PC-3 (cell line): ENCODE measurements at regions not wholly inside any gene's neighbourhood (a gene's known extent, or its start where the extent isn't known, plus 50 kb on each side); places are given as distances from the start of the nearest gene placed in this dataset.

ENCODE experiments used
- ATAC-seq: fragments of 200-7000 bp; cut with Tn5 transposase; 2 replicates; pipeline ENCODE4 v1.9.1; 2020; ENCODE audit warnings: mild to moderate bottlenecking, moderate library complexity
- BruUV-seq: library from RNA; stranded (reverse); fragments of 400-500 nt; replicated peaks from 2 replicates; lab custom pipeline; 2021; lab: Mats Ljungman, UMichigan
- CTCF ChIA-PET: fragments of 300-600 bp; sonication (Branson Sonifier 250); formaldehyde crosslinking; loops from one replicate; lab custom pipeline; 2022; ENCODE audit warnings: antibody characterized with exemption; lab: Charles Lee
- POLR2A ChIA-PET: fragments of 300-600 bp; sonication (Branson Sonifier 250); formaldehyde crosslinking; loops from one replicate; lab custom pipeline; 2022; ENCODE audit warnings: antibody characterized with exemption; ENCODE audit not compliant: unreplicated experiment; lab: Charles Lee
- DNase-seq: peaks from one replicate; pipeline ENCODE4 v3.0.0-alpha.2; 2015
- H2AFZ ChIP-seq: fragments of 300-600 bp; sonication (generic); 2 replicates; pipeline ENCODE4 v1.6.0; 2016; ENCODE audit warnings: antibody characterized with exemption, low read length
- H3F3A ChIP-seq: fragments of 300-600 bp; sonication (generic); one replicate; pipeline ENCODE4 v1.6.0; 2017; ENCODE audit warnings: antibody characterized with exemption, low read length, control low read depth, mild to moderate bottlenecking; ENCODE audit not compliant: unreplicated experiment
- H3K27ac ChIP-seq: fragments of 300-600 bp; sonication (generic); 2 replicates; pipeline ENCODE4 v1.5.1; 2016; ENCODE audit warnings: mild to moderate bottlenecking, low read length
- H3K27me3 ChIP-seq: fragments of 300-600 bp; sonication (generic); 2 replicates; pipeline ENCODE4 v1.6.1; 2016; ENCODE audit warnings: low read length, mixed read lengths
- H3K36me3 ChIP-seq: fragments of 300-600 bp; sonication (generic); 2 replicates; pipeline ENCODE4 v1.6.1; 2016; ENCODE audit warnings: low read depth, mixed run types, low read length, mixed read lengths
- H3K4me1 ChIP-seq: fragments of 300-600 bp; sonication (generic); 2 replicates; pipeline ENCODE4 v1.5.1; 2016; ENCODE audit warnings: low read length; ENCODE audit not compliant: insufficient read depth
- H3K4me2 ChIP-seq: fragments of 300-600 bp; sonication (generic); 2 replicates; pipeline ENCODE4 v1.6.0; 2016; ENCODE audit warnings: low read length
- H3K4me3 ChIP-seq: fragments of 300-600 bp; sonication (generic); 2 replicates; pipeline ENCODE4 v1.5.1; 2016; ENCODE audit warnings: mild to moderate bottlenecking, low read length, mixed read lengths
- H3K79me2 ChIP-seq: fragments of 300-600 bp; sonication (generic); 2 replicates; pipeline ENCODE4 v1.6.1; 2017; ENCODE audit warnings: low read length, mixed read lengths
- H3K9ac ChIP-seq: fragments of 300-600 bp; sonication (generic); 2 replicates; pipeline ENCODE4 v1.6.0; 2016; ENCODE audit warnings: mild to moderate bottlenecking, low read length
- H3K9me2 ChIP-seq: fragments of 300-600 bp; sonication (generic); replicated peaks from 2 replicates; pipeline ENCODE4 v1.6.1; 2016; ENCODE audit warnings: mixed run types, low read length, mixed read lengths
- H3K9me3 ChIP-seq: fragments of 300-600 bp; sonication (generic); 2 replicates; pipeline ENCODE4 v1.6.1; 2016; ENCODE audit warnings: low read length, mixed read lengths
- H4K20me1 ChIP-seq: fragments of 300-600 bp; sonication (generic); 2 replicates; pipeline ENCODE4 v1.6.1; 2016; ENCODE audit warnings: low read length, mixed read lengths
- EZH2 ChIP-seq: fragments of 300-600 bp; sonication (generic); IDR thresholded peaks from one replicate; pipeline ENCODE4 v1.6.1; 2017; ENCODE audit warnings: antibody characterized with exemption, mild to moderate bottlenecking, low read length; ENCODE audit not compliant: unreplicated experiment
- EZH2phosphoT487 ChIP-seq: fragments of 300-600 bp; sonication (generic); IDR thresholded peaks from 2 replicates; pipeline ENCODE4 v1.6.1; 2018; ENCODE audit warnings: mild to moderate bottlenecking, antibody characterized with exemption, low read length, borderline replicate concordance
- intact Hi-C: fragments of 100-400 bp; cut with micrococcal nuclease; formaldehyde crosslinking; loops from 2 replicates; pipeline ENCODE4 v1.9.0; 2023
- TF ChIP-seq, protein P1 (sequence below): fragments of 300-600 bp; sonication (generic); conservative IDR thresholded peaks from 2 replicates; pipeline ENCODE4 v1.5.1; 2017; ENCODE audit warnings: antibody characterized with exemption, low read depth, mild to moderate bottlenecking, low read length

- POLR2A ChIA-PET: no interaction called here
- Histone ChIP-seq H3K4me3 (no peak overlapping the region), H2AFZ (no peak overlapping the region), H3K9me2 (no peaks in the 10 kb centered on the region), H3K9me3 (no peaks in the 10 kb centered on the region), H3K4me2 (no peak overlapping the region), H4K20me1 (no peaks in the 10 kb centered on the region), H3K9ac (no peak overlapping the region), H3F3A (no peaks in the 10 kb centered on the region), H3K36me3 (no peaks in the 10 kb centered on the region), H3K27me3 (no peaks in the 10 kb centered on the region), H3K27ac (no peak overlapping the region), H3K4me1 (no peaks in the 10 kb centered on the region), H3K79me2 (no peaks in the 10 kb centered on the region)
- DNase-seq: no peak
- no peak for ATAC-seq
- BruUV-seq: no TSS peak
- TF ChIP-seq EZH2phosphoT487 (no peak), EZH2 (no peak)
- TF ChIP-seq, protein P1, sequence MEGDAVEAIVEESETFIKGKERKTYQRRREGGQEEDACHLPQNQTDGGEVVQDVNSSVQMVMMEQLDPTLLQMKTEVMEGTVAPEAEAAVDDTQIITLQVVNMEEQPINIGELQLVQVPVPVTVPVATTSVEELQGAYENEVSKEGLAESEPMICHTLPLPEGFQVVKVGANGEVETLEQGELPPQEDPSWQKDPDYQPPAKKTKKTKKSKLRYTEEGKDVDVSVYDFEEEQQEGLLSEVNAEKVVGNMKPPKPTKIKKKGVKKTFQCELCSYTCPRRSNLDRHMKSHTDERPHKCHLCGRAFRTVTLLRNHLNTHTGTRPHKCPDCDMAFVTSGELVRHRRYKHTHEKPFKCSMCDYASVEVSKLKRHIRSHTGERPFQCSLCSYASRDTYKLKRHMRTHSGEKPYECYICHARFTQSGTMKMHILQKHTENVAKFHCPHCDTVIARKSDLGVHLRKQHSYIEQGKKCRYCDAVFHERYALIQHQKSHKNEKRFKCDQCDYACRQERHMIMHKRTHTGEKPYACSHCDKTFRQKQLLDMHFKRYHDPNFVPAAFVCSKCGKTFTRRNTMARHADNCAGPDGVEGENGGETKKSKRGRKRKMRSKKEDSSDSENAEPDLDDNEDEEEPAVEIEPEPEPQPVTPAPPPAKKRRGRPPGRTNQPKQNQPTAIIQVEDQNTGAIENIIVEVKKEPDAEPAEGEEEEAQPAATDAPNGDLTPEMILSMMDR: no peak
- CTCF ChIA-PET: no interaction called here
- intact Hi-C loops: no loop called here
These were observed 145.4 kb upstream of the TWIST2 start for GRCh38 chr2:238702276-238703052.

DNA sequence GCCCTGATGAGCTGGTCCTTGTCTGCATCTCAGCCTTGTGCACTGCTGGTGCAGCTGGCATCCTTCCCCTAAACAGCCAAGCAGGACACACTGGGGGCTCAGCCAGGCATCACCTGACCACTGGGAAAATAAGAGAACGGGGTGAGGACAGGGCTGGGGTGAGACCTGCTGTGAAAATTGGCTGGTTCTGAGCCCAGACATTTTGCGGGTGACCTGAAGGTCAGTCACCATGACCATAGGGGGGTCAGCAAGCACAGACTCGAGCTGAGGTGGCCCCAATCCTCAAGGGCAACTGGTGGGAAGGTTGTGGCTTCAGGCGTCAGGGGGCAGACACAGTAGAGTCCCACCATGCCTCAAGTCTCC, 144.9 kb upstream of the TWIST2 start:
- no peaks in the 10 kb centered on the region for H4K20me1 ChIP-seq
- no peak for DNase-seq
- H2AFZ ChIP-seq: no peak overlapping the region
- no peak overlapping the region for H3K4me2 ChIP-seq
- H3F3A ChIP-seq: no peaks in the 10 kb centered on the region
- intact Hi-C loops: no loop called here
- ChIA-PET POLR2A (no interaction called here), CTCF (no interaction called here)
- no peaks in the 10 kb centered on the region for H3K79me2 ChIP-seq
- BruUV-seq: no TSS peak
- no peaks in the 10 kb centered on the region for H3K9me2 ChIP-seq
- no peak for TF ChIP-seq EZH2phosphoT487
- no peak for TF ChIP-seq EZH2
- TF ChIP-seq, protein P1: no peak
- no peaks in the 10 kb centered on the region for H3K4me1 ChIP-seq
- ATAC-seq: no peak
- no peaks in the 10 kb centered on the region for H3K9me3 ChIP-seq
- H3K36me3 ChIP-seq: no peaks in the 10 kb centered on the region
- H3K4me3 ChIP-seq: no peak overlapping the region
- no peaks in the 10 kb centered on the region for H3K27me3 ChIP-seq
- H3K9ac ChIP-seq: no peak overlapping the region
- no peak overlapping the region for H3K27ac ChIP-seq

DNA sequence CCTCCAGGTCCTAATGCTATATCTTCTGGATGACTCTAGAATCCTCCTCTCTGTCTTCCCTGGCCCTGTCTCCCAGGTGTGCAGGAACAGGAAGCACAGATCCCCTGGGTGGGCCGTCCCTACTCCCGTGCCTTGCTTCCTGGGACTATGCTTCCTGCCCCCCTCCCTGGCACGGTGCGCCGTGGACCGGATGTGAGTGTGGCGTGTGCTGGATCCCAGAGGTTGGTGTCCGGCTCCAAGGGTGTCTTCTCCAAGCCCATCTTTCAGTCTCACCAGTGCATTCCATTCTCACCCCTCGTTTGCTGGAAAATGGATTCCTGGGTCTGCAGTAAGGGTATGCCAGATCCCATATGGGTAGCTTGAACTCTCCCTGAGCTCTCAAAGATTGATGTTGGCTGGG, 144.4 kb upstream of the TWIST2 start:
- Histone ChIP-seq H3K9ac (no peak overlapping the region), H3K79me2 (no peaks in the 10 kb centered on the region), H3K27me3 (no peaks in the 10 kb centered on the region), H3K27ac (no peak overlapping the region), H3F3A (no peaks in the 10 kb centered on the region), H3K9me3 (no peaks in the 10 kb centered on the region), H2AFZ (no peak overlapping the region), H3K4me3 (no peak overlapping the region), H4K20me1 (no peaks in the 10 kb centered on the region), H3K36me3 (no peaks in the 10 kb centered on the region), H3K9me2 (no peaks in the 10 kb centered on the region), H3K4me1 (no peaks in the 10 kb centered on the region), H3K4me2 (no peak overlapping the region)
- no TSS peak for BruUV-seq
- TF ChIP-seq EZH2 (no peak), EZH2phosphoT487 (no peak)
- TF ChIP-seq, protein P1: no peak
- DNase-seq: no peak
- intact Hi-C loops: no loop called here
- no peak for ATAC-seq
- ChIA-PET POLR2A (no interaction called here), CTCF (no interaction called here)
